Adrenal gland (tissue), 9 donors: ENCODE measurements at regions not wholly inside any gene's neighbourhood (a gene's known extent, or its start where the extent isn't known, plus 50 kb on each side); places are given as distances from the start of the nearest gene placed in this dataset.

ENCODE experiments used
- DNase-seq, 7 donors: peaks; one replicate each; pipeline ENCODE4 v3.0.0-alpha.2; 2019 to 2020
- H3K27ac ChIP-seq, 5 donors: fragments of 200-600 bp; sonication (generic) in 4 of 5; 1 replicate in 3 of 5; 2 replicates in 2 of 5; pipeline versions ENCODE4 v1.5.1 to v1.8.0; 2016 to 2020; ENCODE audit warnings: mild to moderate bottlenecking in 1 of 5
- H3K27me3 ChIP-seq: fragments of 200-600 bp; 2 replicates; pipeline ENCODE4 v1.8.0; 2021
- H3K36me3 ChIP-seq, 2 donors: fragments of 200-600 bp; replicated peaks in 1 of 2; 1 replicate in 1 of 2; 2 replicates in 1 of 2; pipeline versions ENCODE4 v1.5.1 to v1.8.0; 2018 to 2022
- H3K4me1 ChIP-seq, 2 donors: fragments of 200-600 bp; replicated peaks in 1 of 2; 1 replicate in 1 of 2; 2 replicates in 1 of 2; pipeline versions ENCODE4 v1.5.1 to v1.8.0; 2018 to 2021
- H3K4me3 ChIP-seq, 4 donors: fragments of 200-600 bp; sonication (generic) in 3 of 4; one replicate each; pipeline ENCODE4 v1.5.1; 2016 to 2018
- H3K9me3 ChIP-seq, 3 donors: fragments of 200-600 bp; sonication (generic) in 1 of 3; replicated peaks in 1 of 3; 1 replicate in 2 of 3; 2 replicates in 1 of 3; pipeline versions ENCODE4 v1.5.1 to v1.8.0; 2016 to 2021
- CTCF ChIP-seq, 6 experiments: fragments of 450-650 bp in 4 of 6; fragments of 200-600 bp in 2 of 6; sonication (generic) in 1 of 6; IDR thresholded peaks; 1 replicate in 5 of 6; 2 replicates in 1 of 6; pipeline versions ENCODE4 v1.5.1 to v1.8.0; 2016 to 2021; ENCODE audit warnings: antibody characterized with exemption in 6 of 6, mild to moderate bottlenecking in 2 of 6, moderate library complexity in 1 of 6
- POLR2A ChIP-seq, 2 donors: fragments of 450-650 bp; IDR thresholded peaks; one replicate each; pipeline ENCODE4 v1.6.1; 2017; ENCODE audit warnings: antibody characterized with exemption in 2 of 2, mild to moderate bottlenecking in 2 of 2, moderate library complexity in 1 of 2
- WGBS, 4 donors: extraction: QIAGEN DNeasy Blood & Tissue Kit in 2 of 4; methylation state at CpG; one replicate each; pipeline versions ENCODE4 v1.1.5 to v1.1.7; 2013 to 2017; 5-methylcytosine and 5-hydroxymethylcytosine counted together
- intact Hi-C, 2 donors: fragments of 100-400 bp; cut with DNase I; formaldehyde crosslinking; loops; one replicate each; pipeline versions ENCODE4 v1.14.1 to v1.15.0; 2022 to 2023
- donor health status: healthy with polysubstance abuse.
- donor health status: Bipolar disorder and iron deficiency.
- donor health status: DM: yes; HTN: yes; CAD: no.
- donor health status: DM: no; HTN: no; CAD: no.
- donor health status: DM: no; HTN: no; CAD: no.

- WGBS, 4 donors: 73 to 83% (median 75%) methylated on average over 5 of the region's 5 CpGs
- no peaks in the 10 kb centered on the region for H3K36me3 ChIP-seq
- no peak overlapping the region for H3K4me3 ChIP-seq
- intact Hi-C loops: no loop called here
- no peaks in the 10 kb centered on the region for H3K27me3 ChIP-seq
- DNase-seq: no peak
- TF ChIP-seq POLR2A (IDR thresholded peaks at IDR 0.05) (no peak), CTCF (IDR thresholded peaks at IDR 0.05) (no peak)
- no peak overlapping the region for H3K27ac ChIP-seq
- no peaks in the 10 kb centered on the region for H3K4me1 ChIP-seq
- H3K9me3 ChIP-seq: no peaks in the 10 kb centered on the region
Observed at GRCh38 chr2:40824278-40824677, 372.4 kb upstream of the SLC8A1 start.

DNA sequence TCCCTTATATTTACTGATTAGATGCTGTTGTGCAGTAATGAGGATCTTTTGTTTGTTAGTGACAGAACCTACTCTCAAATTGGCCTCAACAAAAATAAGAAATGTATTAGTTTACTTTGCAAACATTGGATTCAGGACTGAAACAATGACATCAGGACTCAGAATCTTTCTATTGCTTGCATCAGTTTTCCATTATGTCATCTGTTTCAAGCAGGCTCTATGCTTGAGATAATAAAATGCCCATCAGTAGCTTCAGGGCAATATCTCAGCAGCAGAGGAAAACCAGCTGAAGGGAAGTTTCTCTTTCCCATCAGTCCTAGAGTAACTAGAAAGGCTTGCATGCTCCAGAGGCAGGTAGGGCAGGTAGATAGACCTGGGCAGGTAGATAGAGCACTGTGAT lies 375.5 kb upstream of the SLC8A1 start:
- intact Hi-C loops: no loop called here
- Histone ChIP-seq H3K4me3 (no peak overlapping the region), H3K9me3 (no peaks in the 10 kb centered on the region), H3K27me3 (no peaks in the 10 kb centered on the region), H3K4me1 (no peaks in the 10 kb centered on the region), H3K27ac (no peak overlapping the region), H3K36me3 (no peaks in the 10 kb centered on the region)
- DNase-seq: no peak
- TF ChIP-seq CTCF (IDR thresholded peaks at IDR 0.05) (no peak), POLR2A (IDR thresholded peaks at IDR 0.05) (no peak)

DNA sequence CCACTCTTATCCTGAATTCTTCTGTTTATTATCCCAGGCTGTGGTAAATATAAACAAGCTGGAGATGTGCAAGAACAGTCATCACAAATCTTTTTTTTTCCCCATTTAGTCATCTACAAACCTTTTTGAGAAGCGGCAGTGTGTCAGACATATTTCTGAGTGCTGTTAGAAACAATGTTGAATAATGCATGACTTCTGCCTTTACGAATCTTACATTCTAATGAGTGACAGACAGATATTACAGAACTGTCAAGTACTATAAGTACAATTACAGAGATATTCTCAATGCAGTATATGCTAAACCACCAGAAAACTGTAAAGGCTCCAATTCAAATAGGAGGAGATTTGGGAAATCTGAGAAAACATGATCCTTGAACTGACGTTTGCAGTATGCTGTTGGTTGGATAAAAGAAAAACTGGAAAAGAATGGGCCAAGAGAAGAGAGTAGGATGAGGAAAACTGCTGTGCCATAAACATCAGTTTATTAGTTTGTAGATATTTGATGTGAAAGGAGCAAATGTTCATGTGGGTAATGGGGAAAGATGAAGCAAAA lies 379.5 kb upstream of the SLC8A1 start:
- intact Hi-C loops: no loop called here
- 55 to 70% (median 62%) methylated on average over 3 of the region's 3 CpGs for WGBS, 4 donors

DNA sequence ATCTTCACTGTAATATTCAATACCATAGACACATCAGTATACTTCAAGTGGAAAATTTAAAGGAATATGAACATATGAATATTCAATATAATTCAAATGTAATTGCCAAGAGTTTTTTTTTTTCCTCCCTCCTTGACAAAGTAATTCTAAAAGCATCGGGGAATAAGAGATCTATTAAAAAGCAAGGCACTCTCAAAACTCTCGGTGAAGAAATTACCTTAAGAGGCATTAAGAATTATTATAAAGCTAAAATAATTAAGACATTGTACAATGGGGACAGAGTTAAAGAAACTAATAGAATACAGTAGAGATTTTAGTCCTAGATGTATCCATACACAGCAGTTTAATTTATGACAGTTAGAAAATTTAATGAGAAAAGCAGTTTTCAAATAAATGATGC lies 390.0 kb upstream of the SLC8A1 start:
- 87 to 98% (median 95%) methylated on average over 2 of the region's 2 CpGs for WGBS, 4 donors
- TF ChIP-seq POLR2A (IDR thresholded peaks at IDR 0.05) (no peak), CTCF (IDR thresholded peaks at IDR 0.05) (no peak)
- no peak overlapping the region for H3K27ac ChIP-seq

More for the DNA sequence above, 379.5 kb upstream of the SLC8A1 start:
- Histone ChIP-seq H3K27me3 (no peaks in the 10 kb centered on the region), H3K27ac (no peak overlapping the region), H3K4me3 (no peak overlapping the region), H3K4me1 (no peaks in the 10 kb centered on the region), H3K36me3 (no peaks in the 10 kb centered on the region), H3K9me3 (no peaks in the 10 kb centered on the region)
- TF ChIP-seq CTCF (IDR thresholded peaks at IDR 0.05) (no peak), POLR2A (IDR thresholded peaks at IDR 0.05) (no peak)
- DNase-seq: no peak

More for the DNA sequence above, 390.0 kb upstream of the SLC8A1 start:
- Histone ChIP-seq H3K9me3 (no peaks in the 10 kb centered on the region), H3K4me3 (no peak overlapping the region), H3K36me3 (no peaks in the 10 kb centered on the region), H3K27me3 (no peaks in the 10 kb centered on the region), H3K4me1 (no peaks in the 10 kb centered on the region)
- no peak for DNase-seq
- intact Hi-C loops: no loop called here
